HG02981 (cell line): ENCODE measurements at regions not wholly inside any gene's neighbourhood (a gene's known extent, or its start where the extent isn't known, plus 50 kb on each side); places are given as distances from the start of the nearest gene placed in this dataset.

Experiments used
- ATAC-seq: cut with Tn5 transposase; IDR thresholded peaks from one replicate; pipeline ENCODE4 v1.9.1; 2021; ENCODE audit warnings: mild to moderate bottlenecking, moderate library complexity; ENCODE audit not compliant: unreplicated experiment

- no peak for ATAC-seq
Measured at GRCh38 chr2:150569761-150570160, 82.3 kb upstream of the RND3 start.

- no peak for ATAC-seq
Measured at GRCh38 chr2:150567771-150568301, 80.4 kb upstream of the RND3 start.

GRCh38 chr2:150566289-150566688 is 78.8 kb upstream of the RND3 start:
- no peak for ATAC-seq

- no peak for ATAC-seq
Measured at GRCh38 chr2:150561076-150561475, 73.6 kb upstream of the RND3 start.

GRCh38 chr2:150557020-150557600 is 69.6 kb upstream of the RND3 start:
- no peak for ATAC-seq

- ATAC-seq: no peak
Measured at GRCh38 chr2:150555611-150556356, 68.3 kb upstream of the RND3 start.

GRCh38 chr2:150554046-150554445 is 66.6 kb upstream of the RND3 start:
- no peak for ATAC-seq

- ATAC-seq: no peak
Measured at GRCh38 chr2:150552041-150552820, 64.8 kb upstream of the RND3 start.

GRCh38 chr2:150549381-150549780 is 61.9 kb upstream of the RND3 start:
- ATAC-seq: no peak

GRCh38 chr2:150548527-150548926 is 61.1 kb upstream of the RND3 start:
- no peak for ATAC-seq

GRCh38 chr2:150545916-150546315 is 58.4 kb upstream of the RND3 start:
- no peak for ATAC-seq

GRCh38 chr2:150544731-150545130 is 57.3 kb upstream of the RND3 start:
- ATAC-seq: no peak

GRCh38 chr2:150542692-150543091 is 55.2 kb upstream of the RND3 start:
- ATAC-seq: no peak

GRCh38 chr2:150542172-150542571 is 54.7 kb upstream of the RND3 start:
- ATAC-seq: no peak

GRCh38 chr2:150538651-150539201 is 51.3 kb upstream of the RND3 start:
- no peak for ATAC-seq
